Psoas muscle (tissue), 7 donors: ENCODE measurements at regions not wholly inside any gene's neighbourhood (a gene's known extent, or its start where the extent isn't known, plus 50 kb on each side); places are given as distances from the start of the nearest gene placed in this dataset.

Experiments
- ATAC-seq, 4 donors: fragments of 200-7000 bp; cut with Tn5 transposase; one replicate each; pipeline ENCODE4 v1.9.1; 2020; ENCODE audit warnings: moderate library complexity in 3 of 4, mild to moderate bottlenecking in 2 of 4
- DNase-seq, 2 donors: peaks; one replicate each; pipeline ENCODE4 v3.0.0-alpha.2; 2020
- H3K27ac ChIP-seq: fragments of 200-600 bp; one replicate; pipeline ENCODE4 v1.8.0; 2022
- H3K27me3 ChIP-seq, 3 donors: fragments of 200-600 bp in 1 of 3; one replicate each; pipeline versions ENCODE4 v1.6.1 to v1.8.0; 2013 to 2022; ENCODE audit warnings: low read length in 2 of 3, mild to moderate bottlenecking in 2 of 3, moderate library complexity in 1 of 3; ENCODE audit not compliant: insufficient read depth in 3 of 3
- H3K36me3 ChIP-seq, 2 donors: fragments of 200-600 bp in 1 of 2; one replicate each; pipeline versions ENCODE4 v1.6.1 to v1.8.0; 2013 to 2022; ENCODE audit warnings: low read depth in 1 of 2, mild to moderate bottlenecking in 1 of 2, moderate library complexity in 1 of 2; ENCODE audit not compliant: insufficient read depth in 1 of 2
- H3K4me1 ChIP-seq: fragments of 200-600 bp; one replicate; pipeline ENCODE4 v1.8.0; 2022
- H3K4me3 ChIP-seq: fragments of 200-600 bp; one replicate; pipeline ENCODE4 v1.8.0; 2022; ENCODE audit warnings: mild to moderate bottlenecking
- H3K9me3 ChIP-seq: fragments of 200-600 bp; one replicate; pipeline ENCODE4 v1.8.0; 2022
- WGBS, 3 donors: extraction: QIAGEN DNeasy Blood & Tissue Kit; methylation state at CpG; one replicate each; pipeline versions ENCODE4 v1.1.6 to v1.1.7; 2013; 5-methylcytosine and 5-hydroxymethylcytosine counted together
- intact Hi-C, 2 donors: fragments of 100-400 bp; cut with DNase I; formaldehyde crosslinking; loops; one replicate each; pipeline versions ENCODE4 v1.11.0 to v1.14.2; 2022
- TF ChIP-seq, protein P1 (sequence below): fragments of 200-600 bp; IDR thresholded peaks from one replicate; pipeline ENCODE4 v1.8.0; 2022; ENCODE audit warnings: antibody characterized with exemption
- donor health status: healthy with polysubstance abuse.
- donor health status: DM: no; HTN: no; CAD: no; lungs with moderate emphysema.
- donor health status: Bipolar disorder and iron deficiency.
- donor health status: healthy.
- donor health status: DM: yes; HTN: yes; CAD: no.
- donor health status: DM: no; HTN: no; CAD: no.
- donor health status: DM: yes; HTN: yes; CAD: no.

DNA sequence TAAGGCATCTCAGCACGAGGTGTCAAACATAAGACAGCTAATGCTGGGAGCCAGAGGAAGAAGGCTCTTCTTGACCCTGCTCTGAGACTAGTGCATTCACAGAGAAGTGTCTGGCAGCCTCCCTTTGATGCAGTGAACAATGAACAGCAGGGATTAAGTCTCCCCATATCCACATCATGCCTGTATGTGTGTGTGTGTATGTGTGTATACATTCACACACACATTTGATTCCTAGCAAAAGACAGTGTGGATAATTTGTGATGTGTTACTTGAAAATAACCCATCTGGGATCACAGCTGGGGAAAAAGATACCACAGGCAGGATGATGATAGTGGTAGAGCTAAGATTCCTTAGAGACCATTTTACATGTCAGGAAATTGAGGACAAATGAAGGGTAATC is 485.9 kb upstream of the GOT2 start:
- Histone ChIP-seq H3K27me3 (no peaks in the 10 kb centered on the region), H3K27ac (no peak overlapping the region), H3K4me3 (no peak overlapping the region), H3K4me1 (no peaks in the 10 kb centered on the region), H3K9me3 (no peaks in the 10 kb centered on the region), H3K36me3 (no peaks in the 10 kb centered on the region)
- DNase-seq = no peak
- intact Hi-C loops = no loop called here
- TF ChIP-seq, protein P1, sequence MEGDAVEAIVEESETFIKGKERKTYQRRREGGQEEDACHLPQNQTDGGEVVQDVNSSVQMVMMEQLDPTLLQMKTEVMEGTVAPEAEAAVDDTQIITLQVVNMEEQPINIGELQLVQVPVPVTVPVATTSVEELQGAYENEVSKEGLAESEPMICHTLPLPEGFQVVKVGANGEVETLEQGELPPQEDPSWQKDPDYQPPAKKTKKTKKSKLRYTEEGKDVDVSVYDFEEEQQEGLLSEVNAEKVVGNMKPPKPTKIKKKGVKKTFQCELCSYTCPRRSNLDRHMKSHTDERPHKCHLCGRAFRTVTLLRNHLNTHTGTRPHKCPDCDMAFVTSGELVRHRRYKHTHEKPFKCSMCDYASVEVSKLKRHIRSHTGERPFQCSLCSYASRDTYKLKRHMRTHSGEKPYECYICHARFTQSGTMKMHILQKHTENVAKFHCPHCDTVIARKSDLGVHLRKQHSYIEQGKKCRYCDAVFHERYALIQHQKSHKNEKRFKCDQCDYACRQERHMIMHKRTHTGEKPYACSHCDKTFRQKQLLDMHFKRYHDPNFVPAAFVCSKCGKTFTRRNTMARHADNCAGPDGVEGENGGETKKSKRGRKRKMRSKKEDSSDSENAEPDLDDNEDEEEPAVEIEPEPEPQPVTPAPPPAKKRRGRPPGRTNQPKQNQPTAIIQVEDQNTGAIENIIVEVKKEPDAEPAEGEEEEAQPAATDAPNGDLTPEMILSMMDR = no peak
- WGBS, 3 donors = 36 to 51% (median 50%) methylated on average over 1 of the region's 1 CpG
- no peak for ATAC-seq

- Histone ChIP-seq H3K36me3 (no peaks in the 10 kb centered on the region), H3K27me3 (no peaks in the 10 kb centered on the region), H3K9me3 (no peaks in the 10 kb centered on the region), H3K4me3 (no peak overlapping the region), H3K4me1 (no peaks in the 10 kb centered on the region), H3K27ac (no peak overlapping the region)
- TF ChIP-seq, protein P1 = no peak
- WGBS, 3 donors = 81 to 86% (median 83%) methylated on average over 3 of the region's 3 CpGs
- intact Hi-C loops = no loop called here
- DNase-seq (no peak), ATAC-seq (no peak)
These were observed 482.2 kb upstream of the GOT2 start for GRCh38 chr16:59216291-59216690.

- intact Hi-C loops = no loop called here
These were observed 480.3 kb upstream of the GOT2 start for GRCh38 chr16:59214455-59214854.

DNA sequence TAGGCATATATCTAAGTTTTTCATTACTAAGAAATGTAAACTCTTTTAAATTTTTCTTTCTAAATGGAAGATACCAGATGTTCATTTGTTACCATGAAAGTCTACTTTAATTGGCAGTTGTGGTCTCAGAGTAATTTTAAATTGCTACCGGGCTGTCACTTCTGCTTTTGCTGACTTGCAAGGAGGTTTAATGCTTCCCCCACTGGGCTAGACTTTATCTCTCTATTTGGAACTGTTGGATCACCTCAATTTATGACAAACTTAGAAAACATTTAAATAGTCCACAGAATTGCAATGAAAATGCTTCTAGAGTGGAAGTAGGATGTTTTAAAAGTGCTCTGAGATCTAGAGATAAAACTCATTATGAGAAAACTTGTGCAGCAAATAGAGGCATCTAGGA is 479.8 kb upstream of the GOT2 start:
- TF ChIP-seq, protein P1 = no peak
- no peak overlapping the region for H3K27ac ChIP-seq

More at GRCh38 chr16:59214455-59214854, 480.3 kb upstream of the GOT2 start:
- WGBS, 3 donors = 16 to 65% (median 45%) methylated on average over 2 of the region's 2 CpGs
- no peak for ATAC-seq
- Histone ChIP-seq H3K9me3 (no peaks in the 10 kb centered on the region), H3K4me1 (no peaks in the 10 kb centered on the region), H3K36me3 (no peaks in the 10 kb centered on the region), H3K27ac (no peak overlapping the region), H3K4me3 (no peak overlapping the region), H3K27me3 (no peaks in the 10 kb centered on the region)
- TF ChIP-seq, protein P1 = no peak
- no peak for DNase-seq

GRCh38 chr16:59212492-59213024 is 478.4 kb upstream of the GOT2 start:
- 82 to 88% (median 83%) methylated on average over 1 of the region's 1 CpG for WGBS, 3 donors
- H3K9me3 ChIP-seq = no peaks in the 10 kb centered on the region
- H3K4me3 ChIP-seq = no peak overlapping the region
- no peaks in the 10 kb centered on the region for H3K27me3 ChIP-seq
- H3K36me3 ChIP-seq = no peaks in the 10 kb centered on the region
- no peaks in the 10 kb centered on the region for H3K4me1 ChIP-seq
- no peak for ATAC-seq
- intact Hi-C loops = no loop called here
- TF ChIP-seq, protein P1 = no peak
- DNase-seq = no peak
- no peak overlapping the region for H3K27ac ChIP-seq

More for the DNA sequence above, 479.8 kb upstream of the GOT2 start:
- intact Hi-C loops = no loop called here
- Histone ChIP-seq H3K4me3 (no peak overlapping the region), H3K9me3 (no peaks in the 10 kb centered on the region), H3K27me3 (no peaks in the 10 kb centered on the region), H3K36me3 (no peaks in the 10 kb centered on the region), H3K4me1 (no peaks in the 10 kb centered on the region)
- WGBS, 3 donors = 19 to 35% (median 21%) methylated on average over 1 of the region's 1 CpG
- ATAC-seq = no peak
- DNase-seq = no peak
